GM12878 (cell line): ENCODE measurements at regions not wholly inside any gene's neighbourhood (a gene's known extent, or its start where the extent isn't known, plus 50 kb on each side); places are given as distances from the start of the nearest gene placed in this dataset.

ENCODE experiments used
- ATAC-seq: fragments of 200-7000 bp; cut with Tn5 transposase; 3 replicates; pipeline ENCODE4 v1.9.1; 2020; ENCODE audit warnings: mild to moderate bottlenecking, moderate library complexity
- BruUV-seq: library from RNA; stranded (reverse); fragments of 400-500 nt; replicated peaks from 2 replicates; lab custom pipeline; 2021; lab: Mats Ljungman, UMichigan
- CTCF ChIA-PET: fragments of 300-600 bp; sonication (Branson Sonifier 250); formaldehyde crosslinking; extraction: SDS; loops from one replicate; lab custom pipeline; 2021; ENCODE audit warnings: inconsistent platforms; lab: Yijun Ruan, JAX
- POLR2A ChIA-PET: fragments of 350-600 bp; formaldehyde crosslinking; extraction: SDS; loops from one replicate; lab custom pipeline; 2021; ENCODE audit warnings: inconsistent platforms; lab: Charles Lee
- RAD21 ChIA-PET: fragments of 300-600 bp; sonication (Branson Sonifier 250); formaldehyde crosslinking; loops from one replicate; lab custom pipeline; 2023; ENCODE audit warnings: antibody characterized with exemption; ENCODE audit not compliant: unreplicated experiment; lab: Charles Lee
- SMC1A ChIA-PET: fragments of 300-600 bp; sonication (Branson Sonifier 250); formaldehyde crosslinking; loops from one replicate; lab custom pipeline; 2023; ENCODE audit not compliant: unreplicated experiment, uncharacterized antibody; lab: Charles Lee
- DNase-seq: peaks from one replicate; pipeline ENCODE4 v3.0.0-alpha.2; 2011; ENCODE audit warnings: low read depth, low spot score
- FAIRE-seq: peaks from 3 replicates; lab custom pipeline; 2011; peaks lifted over from hg19 to GRCh38; lab: Jason Lieb, UNC
- H2AFZ ChIP-seq: 2 replicates; pipeline ENCODE4 v1.6.0; 2011; ENCODE audit warnings: low read depth, low read length, control low read depth; ENCODE audit not compliant: control insufficient read depth
- H3K27ac ChIP-seq: 2 replicates; pipeline ENCODE4 v1.5.1; 2011; ENCODE audit warnings: control low read depth; ENCODE audit not compliant: control insufficient read depth, insufficient read depth
- H3K27me3 ChIP-seq, 2 experiments: replicated peaks in 1 of 2; 2 replicates each; pipeline versions ENCODE4 v1.6.0 to v1.6.1; 2011; ENCODE audit warnings: low read length in 1 of 2; ENCODE audit not compliant: control insufficient read depth in 2 of 2, insufficient read depth in 2 of 2
- H3K36me3 ChIP-seq, 2 experiments: 2 replicates each; pipeline ENCODE4 v1.5.1; 2011; ENCODE audit warnings: low read length in 1 of 2; ENCODE audit not compliant: control insufficient read depth in 2 of 2, insufficient read depth in 2 of 2
- H3K4me1 ChIP-seq: 2 replicates; pipeline ENCODE4 v1.6.1; 2011; ENCODE audit warnings: mild to moderate bottlenecking, low read length, moderate library complexity, mixed read lengths; ENCODE audit not compliant: control insufficient read depth, insufficient read depth
- H3K4me2 ChIP-seq: 2 replicates; pipeline ENCODE4 v1.6.0; 2011; ENCODE audit warnings: control low read depth; ENCODE audit not compliant: control insufficient read depth, insufficient read depth
- H3K4me3 ChIP-seq: fragments of 200-600 bp; sonication (generic); 2 replicates; pipeline ENCODE4 v1.5.1; 2016
- H3K79me2 ChIP-seq: 2 replicates; pipeline ENCODE4 v1.6.0; 2011; ENCODE audit warnings: low read length; ENCODE audit not compliant: control insufficient read depth, insufficient read depth
- H3K9ac ChIP-seq: 2 replicates; pipeline ENCODE4 v1.8.0; 2011; ENCODE audit warnings: low read length, control low read depth, mixed read lengths; ENCODE audit not compliant: control insufficient read depth, insufficient read depth
- H3K9me3 ChIP-seq: replicated peaks from 3 replicates; pipeline ENCODE4 v1.5.1; 2011; ENCODE audit warnings: mild to moderate bottlenecking, low read length; ENCODE audit not compliant: control insufficient read depth, insufficient read depth
- H4K20me1 ChIP-seq: 2 replicates; pipeline ENCODE4 v1.6.0; 2011; ENCODE audit not compliant: control insufficient read depth, insufficient read depth
- ATF2 ChIP-seq: IDR thresholded peaks from 2 replicates; pipeline ENCODE4 v1.6.1; 2012; ENCODE audit warnings: low read length, inconsistent platforms
- EP300 ChIP-seq, 2 experiments: fragments of 150-350 bp in 1 of 2; IDR thresholded peaks; 2 replicates each; pipeline ENCODE4 v1.6.1; 2011 to 2012; ENCODE audit warnings: low read depth in 2 of 2, low read length in 2 of 2, borderline replicate concordance in 1 of 2, improper control_type of control experiment in 1 of 2, inconsistent platforms in 1 of 2; ENCODE audit not compliant: control insufficient read depth in 1 of 2
- EZH2 ChIP-seq: IDR thresholded peaks from 2 replicates; pipeline ENCODE4 v1.6.1; 2012; ENCODE audit warnings: low read depth, mild to moderate bottlenecking, control low read depth, inconsistent platforms, low read length, borderline replicate concordance; ENCODE audit not compliant: control insufficient read depth
- GATAD2B ChIP-seq: fragments of 450-650 bp; conservative IDR thresholded peaks from 2 replicates; pipeline ENCODE4 v1.6.1; 2017; ENCODE audit warnings: low read depth, mild to moderate bottlenecking, moderate library complexity
- IKZF1 ChIP-seq: fragments of 450-650 bp; conservative IDR thresholded peaks from 2 replicates; pipeline ENCODE4 v1.6.1; 2017; ENCODE audit warnings: antibody characterized with exemption, mild to moderate bottlenecking
- IRF5 ChIP-seq: fragments of 450-650 bp; IDR thresholded peaks from 2 replicates; pipeline ENCODE4 v1.6.1; 2017; ENCODE audit warnings: borderline replicate concordance
- MEF2B ChIP-seq: fragments of 450-650 bp; IDR thresholded peaks from 2 replicates; pipeline ENCODE4 v1.6.1; 2018; ENCODE audit warnings: mild to moderate bottlenecking, moderate library complexity; ENCODE audit not compliant: partially characterized antibody, poor library complexity, severe bottlenecking
- MTA2 ChIP-seq: fragments of 450-650 bp; IDR thresholded peaks from 2 replicates; pipeline ENCODE4 v1.6.1; 2016; ENCODE audit warnings: low read depth, mild to moderate bottlenecking, moderate library complexity
- PBX3 ChIP-seq: IDR thresholded peaks from 2 replicates; pipeline ENCODE4 v1.6.1; 2011; ENCODE audit warnings: mild to moderate bottlenecking, low read depth, low read length, moderate library complexity; ENCODE audit not compliant: insufficient replicate concordance
- SKIL ChIP-seq: fragments of 450-650 bp; IDR thresholded peaks from 2 replicates; pipeline ENCODE4 v1.6.1; 2017; ENCODE audit warnings: mild to moderate bottlenecking, low read depth, inconsistent platforms; ENCODE audit not compliant: poor library complexity, severe bottlenecking
- SMARCA5 ChIP-seq: fragments of 450-650 bp; IDR thresholded peaks from 2 replicates; pipeline ENCODE4 v1.6.1; 2017; ENCODE audit warnings: mild to moderate bottlenecking
- TCF7 ChIP-seq: IDR thresholded peaks from 2 replicates; pipeline ENCODE4 v1.6.1; 2014; ENCODE audit warnings: antibody characterized with exemption, borderline replicate concordance
- ZBTB4 ChIP-seq: fragments of 450-650 bp; formaldehyde crosslinking; IDR thresholded peaks from 2 replicates; pipeline ENCODE4 v1.4.0; 2022; ENCODE audit warnings: mild to moderate bottlenecking, moderate library complexity
- WGBS: methylation state at CpG from one replicate; pipeline ENCODE4 v1.1.6; 2016; ENCODE audit warnings: low lambda C conversion rate; ENCODE audit not compliant: insufficient replicate concordance, insufficient coverage; ENCODE audit errors: missing lambda C conversion rate; 5-methylcytosine and 5-hydroxymethylcytosine counted together
- in situ Hi-C: fragments of 300-500 bp; cut with MboI; formaldehyde crosslinking; loops from 9 replicates; pipeline ENCODE4 v1.14.3; 2018; ENCODE audit warnings: mixed read lengths
- intact Hi-C: fragments of 100-400 bp; cut with micrococcal nuclease; formaldehyde crosslinking; loops from one replicate; pipeline ENCODE4 v1.14.2; 2022; ENCODE audit not compliant: unreplicated experiment

GRCh38 chr6:86500035-86500434, 437.3 kb upstream of the HTR1E start:
- TF ChIP-seq MEF2B (no peak), IRF5 (no peak), EZH2 (no peak), EP300 (IDR thresholded peaks at IDR 0.05; ENCODE audit: borderline replicate concordance in 1 of 2, control insufficient read depth in 1 of 2, low read depth in 2 of 2, low read length in 2 of 2) (no peak), GATAD2B (no peak), ATF2 (no peak), IKZF1 (no peak), SKIL (no peak), ZBTB4 (CRISPR knock-in tag) (no peak), MTA2 (no peak), TCF7 (no peak), PBX3 (no peak), SMARCA5 (no peak)
- no peaks in the 10 kb centered on the region for H3K27me3 ChIP-seq
- no TSS peak for BruUV-seq
- RAD21 ChIA-PET: no interaction called here
- no peaks in the 10 kb centered on the region for H3K4me1 ChIP-seq
- intact Hi-C loops (no loop called here), in situ Hi-C loops (no loop called here)
- SMC1A ChIA-PET: no interaction called here
- H3K79me2 ChIP-seq: no peaks in the 10 kb centered on the region
- H3K4me2 ChIP-seq: no peak overlapping the region
- WGBS: 21% methylated on average over 2 of the region's 2 CpGs
- no peaks in the 10 kb centered on the region for H4K20me1 ChIP-seq
- DNase-seq (no peak), ATAC-seq (no peak), FAIRE-seq (no peak)
- CTCF ChIA-PET: no interaction called here
- POLR2A ChIA-PET: no interaction called here
- no peaks in the 10 kb centered on the region for H3K9me3 ChIP-seq
- no peak overlapping the region for H2AFZ ChIP-seq
- H3K9ac ChIP-seq: no peak overlapping the region
- H3K36me3 ChIP-seq: no peaks in the 10 kb centered on the region
- H3K27ac ChIP-seq: no peak overlapping the region
- no peak overlapping the region for H3K4me3 ChIP-seq
